ENCODE measurements at regions not wholly inside any gene's neighbourhood (a gene's known extent, or its start where the extent isn't known, plus 50 kb on each side); places are given as distances from the start of the nearest gene placed in this dataset.

DNA sequence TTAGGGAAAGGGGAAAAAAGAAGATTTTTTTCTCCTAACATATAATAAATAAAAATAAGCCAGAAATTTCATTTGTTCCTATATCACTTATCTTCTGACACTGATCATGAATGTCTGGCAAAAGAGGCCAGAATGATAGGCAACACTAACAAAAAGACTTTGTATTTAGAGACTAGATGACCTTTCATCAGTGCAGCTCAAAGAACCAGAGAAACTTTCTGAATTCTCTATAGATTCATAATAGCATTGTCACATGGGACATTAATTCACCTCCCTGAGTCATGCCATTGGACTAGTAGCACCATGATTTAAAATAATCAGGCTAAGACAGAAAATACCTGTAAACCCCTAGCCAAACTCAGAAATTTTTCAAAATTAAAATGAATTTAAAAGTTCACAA, 95.4 kb upstream of the CCDC28A start:
- TF ChIP-seq, protein P1, sequence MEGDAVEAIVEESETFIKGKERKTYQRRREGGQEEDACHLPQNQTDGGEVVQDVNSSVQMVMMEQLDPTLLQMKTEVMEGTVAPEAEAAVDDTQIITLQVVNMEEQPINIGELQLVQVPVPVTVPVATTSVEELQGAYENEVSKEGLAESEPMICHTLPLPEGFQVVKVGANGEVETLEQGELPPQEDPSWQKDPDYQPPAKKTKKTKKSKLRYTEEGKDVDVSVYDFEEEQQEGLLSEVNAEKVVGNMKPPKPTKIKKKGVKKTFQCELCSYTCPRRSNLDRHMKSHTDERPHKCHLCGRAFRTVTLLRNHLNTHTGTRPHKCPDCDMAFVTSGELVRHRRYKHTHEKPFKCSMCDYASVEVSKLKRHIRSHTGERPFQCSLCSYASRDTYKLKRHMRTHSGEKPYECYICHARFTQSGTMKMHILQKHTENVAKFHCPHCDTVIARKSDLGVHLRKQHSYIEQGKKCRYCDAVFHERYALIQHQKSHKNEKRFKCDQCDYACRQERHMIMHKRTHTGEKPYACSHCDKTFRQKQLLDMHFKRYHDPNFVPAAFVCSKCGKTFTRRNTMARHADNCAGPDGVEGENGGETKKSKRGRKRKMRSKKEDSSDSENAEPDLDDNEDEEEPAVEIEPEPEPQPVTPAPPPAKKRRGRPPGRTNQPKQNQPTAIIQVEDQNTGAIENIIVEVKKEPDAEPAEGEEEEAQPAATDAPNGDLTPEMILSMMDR (IDR thresholded peaks at IDR 0.05 in 8 of 11, conservative IDR thresholded peaks at IDR 0.05 in 3 of 11), result no peak
- TF ChIP-seq POLR2A (IDR thresholded peaks at IDR 0.05) (no peak), POLR2AphosphoS5 (IDR thresholded peaks at IDR 0.05) (no peak)

Measured in spleen (tissue), 7 donors.